ENCODE measurements at regions not wholly inside any gene's neighbourhood (a gene's known extent, or its start where the extent isn't known, plus 50 kb on each side); places are given as distances from the start of the nearest gene placed in this dataset.
"Not testable (repeated sequence)": the region's sequence is repeated elsewhere in the genome, so short reads cannot be mapped to it uniquely, and the experiment has no call there.

DNA sequence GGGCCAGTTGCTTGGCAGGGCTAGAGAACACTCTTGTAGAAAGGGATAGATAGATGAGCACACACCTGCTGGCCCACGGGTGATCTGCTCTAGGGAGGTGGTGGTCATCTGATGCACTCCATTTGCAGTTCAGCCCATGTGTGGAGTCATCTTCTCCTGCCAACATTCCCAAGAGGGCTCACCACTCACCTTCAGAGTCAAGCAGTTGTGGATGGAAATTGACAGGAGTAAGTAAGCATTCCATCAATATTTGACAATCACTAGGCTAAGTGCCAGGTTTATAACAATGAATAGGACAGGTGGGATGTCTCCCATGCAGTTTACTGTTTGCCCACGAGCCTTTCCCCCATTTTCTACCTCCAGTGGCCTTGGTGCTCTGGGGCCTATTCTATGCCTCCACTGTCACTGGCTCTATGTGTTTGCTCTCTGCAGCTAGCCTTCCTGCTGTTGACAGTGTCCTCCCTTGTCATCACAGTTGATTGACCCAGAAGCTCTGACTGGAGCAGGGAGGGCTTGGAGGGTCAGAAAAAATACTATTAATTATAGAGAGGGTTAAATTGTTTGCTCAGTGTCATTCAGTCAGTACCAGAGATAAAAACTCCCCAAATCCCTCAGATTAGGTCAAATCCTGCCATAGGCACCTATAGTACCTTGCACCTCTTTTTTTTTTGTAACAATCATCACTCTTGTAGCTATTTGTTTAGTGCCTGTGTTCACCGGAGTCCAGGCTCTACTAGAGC, 134.6 kb upstream of the PZP start:
- no peak for TF ChIP-seq POLR2A (IDR thresholded peaks at IDR 0.05; ENCODE audit: low read length)
- TF ChIP-seq GATA1 (IDR thresholded peaks at IDR 0.05; ENCODE audit: low read depth, low read length): no peak
- no peak for DNase-seq

DNA sequence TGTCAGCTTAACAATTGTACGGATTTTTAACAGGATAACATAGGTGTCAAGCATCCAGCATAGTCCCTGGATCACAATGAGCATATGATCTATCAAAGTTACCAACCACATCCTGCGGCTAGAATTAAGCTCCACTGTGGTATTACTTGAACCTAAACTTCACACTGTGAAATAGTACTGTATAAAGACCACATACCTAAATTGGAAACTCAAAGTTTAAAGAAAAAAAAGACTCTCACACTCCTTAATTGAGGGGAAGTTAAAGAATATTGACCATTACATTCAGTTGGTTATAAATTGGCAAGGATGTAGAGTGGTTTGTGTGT, 133.0 kb upstream of the PZP start:
- no peak for DNase-seq
- no peak for TF ChIP-seq GATA1 (IDR thresholded peaks at IDR 0.05; ENCODE audit: low read depth, low read length)

DNA sequence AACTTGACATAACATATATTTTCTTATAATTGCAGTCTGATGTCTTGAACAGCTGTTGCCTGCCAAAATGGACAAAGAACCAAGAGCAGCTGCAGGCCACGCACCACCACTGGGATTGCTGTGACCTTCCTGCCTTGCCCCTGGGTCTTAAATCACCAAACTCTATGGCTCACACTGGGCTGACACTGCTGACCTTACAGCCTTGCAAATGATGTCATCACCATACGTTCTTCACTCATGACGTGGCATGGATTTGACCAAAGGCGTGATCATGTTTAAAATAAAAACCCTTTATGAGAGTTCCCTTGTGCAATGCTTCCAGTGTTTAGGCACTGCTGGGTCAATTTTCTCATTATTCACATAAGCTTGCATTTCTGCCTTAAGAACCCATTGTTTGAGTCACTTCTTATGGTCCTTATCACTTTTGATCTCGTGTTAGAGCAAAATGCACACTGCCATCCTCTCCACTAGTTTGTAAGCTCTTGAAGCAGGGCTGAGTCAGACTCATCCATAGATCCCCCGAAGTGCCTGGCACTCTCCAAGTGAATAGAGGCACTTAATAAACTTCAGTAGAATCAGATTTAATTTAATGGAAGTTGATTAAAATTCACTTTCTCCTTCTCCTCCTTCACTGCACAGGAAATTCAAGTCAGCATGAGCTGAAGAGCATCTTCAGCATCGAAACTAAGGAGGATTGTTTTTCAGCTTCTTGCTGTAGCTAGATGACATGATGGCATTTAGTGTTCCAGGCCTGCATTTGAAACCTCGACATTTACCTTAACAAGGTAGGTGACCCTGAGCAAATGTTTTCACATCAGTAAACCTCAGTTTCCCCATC, 132.4 kb upstream of the PZP start:
- DNase-seq: no peak
- TF ChIP-seq GATA1 (IDR thresholded peaks at IDR 0.05; ENCODE audit: low read depth, low read length) (no peak), POLR2A (IDR thresholded peaks at IDR 0.05; ENCODE audit: low read length) (no peak)

DNA sequence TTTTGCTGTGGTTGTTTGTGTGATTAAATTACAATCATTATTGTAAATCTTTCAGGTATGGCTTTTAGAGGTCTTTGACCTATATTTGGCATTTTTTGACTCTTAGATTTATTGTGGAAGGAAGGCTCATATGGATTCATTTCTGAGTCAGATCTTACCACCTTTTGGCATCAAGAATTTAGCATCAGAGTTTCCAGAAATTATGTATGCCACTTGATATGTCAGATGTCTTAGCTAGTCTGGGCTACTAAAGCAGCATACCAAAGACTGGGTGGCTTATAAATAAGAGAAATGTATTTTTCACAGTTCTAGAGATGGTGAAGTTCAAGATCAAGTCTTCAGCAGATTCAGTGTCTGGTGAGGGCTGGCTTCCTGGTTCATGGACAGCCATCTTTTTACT, 129.5 kb upstream of the PZP start:
- TF ChIP-seq GATA1 (IDR thresholded peaks at IDR 0.05; ENCODE audit: low read depth, low read length) (no peak), POLR2A (IDR thresholded peaks at IDR 0.05; ENCODE audit: low read length) (no peak)

DNA sequence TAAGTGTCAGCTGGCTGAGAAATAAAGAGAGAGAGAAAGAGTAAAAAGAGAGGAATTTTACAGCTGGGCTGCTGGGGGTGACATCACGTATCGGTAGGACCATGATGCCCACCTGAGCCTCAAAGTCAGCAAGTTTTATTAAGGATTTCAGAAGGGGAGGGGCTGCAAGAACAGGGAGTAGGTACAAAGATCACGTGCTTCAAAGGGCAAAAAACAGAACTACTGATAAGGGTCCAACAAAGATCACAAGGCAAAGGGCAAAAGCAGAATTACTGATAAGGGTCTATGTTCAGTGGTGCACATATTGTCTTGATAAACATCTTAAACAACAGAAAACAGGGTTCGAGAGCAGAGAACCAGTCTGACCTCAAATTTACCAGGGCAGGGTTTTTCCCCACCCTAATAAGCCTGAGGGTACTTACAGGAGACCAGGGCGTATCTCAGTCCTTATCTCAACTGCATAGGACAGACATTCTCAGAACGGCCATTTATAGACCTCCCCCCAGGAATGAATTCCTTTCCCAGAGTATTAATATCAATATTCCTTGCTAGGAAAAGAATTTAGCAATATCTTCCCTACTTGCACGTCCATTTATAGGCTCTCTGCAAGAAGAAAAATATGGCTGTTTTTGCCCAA, 128.3 kb upstream of the PZP start:
- not testable (repeated sequence) for DNase-seq

More for the DNA sequence above, 129.5 kb upstream of the PZP start:
- no peak for DNase-seq

DNA sequence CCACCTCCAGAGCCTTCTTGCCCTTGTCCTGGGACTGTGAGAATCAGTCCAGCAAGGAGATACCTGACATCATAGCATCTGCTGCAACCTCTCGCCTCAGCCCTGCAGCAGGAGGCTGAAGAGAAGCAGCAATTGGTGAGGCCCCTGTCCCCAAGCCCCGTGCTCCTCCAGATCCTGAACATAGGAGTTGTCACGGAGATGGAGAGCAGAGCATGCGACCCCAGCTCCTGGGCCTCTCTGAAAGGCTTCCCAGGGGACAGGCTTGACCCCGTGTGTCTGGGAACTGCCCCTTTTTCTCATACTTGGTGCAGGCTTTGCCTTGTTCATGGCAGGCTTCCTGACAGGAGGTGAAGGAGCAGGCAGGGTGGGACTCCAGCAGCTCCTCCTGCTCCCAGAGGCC, 127.7 kb upstream of the PZP start:
- TF ChIP-seq POLR2A (IDR thresholded peaks at IDR 0.05; ENCODE audit: low read length) (no peak), GATA1 (IDR thresholded peaks at IDR 0.05; ENCODE audit: low read depth, low read length) (no peak)
- DNase-seq: no peak

DNA sequence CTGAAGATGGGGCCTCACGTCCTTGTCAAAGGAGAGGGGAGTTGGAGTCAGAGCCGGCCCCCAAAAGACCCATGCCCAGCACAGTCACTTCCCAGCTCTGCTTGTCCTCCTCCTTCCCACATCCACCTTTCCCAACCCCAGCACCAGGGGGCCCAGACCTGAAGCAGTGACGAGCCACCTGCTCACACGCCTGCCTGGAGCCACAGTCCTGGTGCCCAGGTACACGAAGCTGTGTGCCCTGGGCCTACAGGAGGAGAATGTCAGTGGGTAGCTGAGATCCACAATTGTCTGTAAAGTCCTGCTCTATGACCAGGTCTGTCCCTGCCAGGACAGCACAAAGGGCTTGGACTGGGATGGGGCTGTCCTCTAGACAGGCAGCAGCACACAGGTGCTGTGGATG, 126.8 kb upstream of the PZP start:
- TF ChIP-seq POLR2A (IDR thresholded peaks at IDR 0.05; ENCODE audit: low read length) (no peak), GATA1 (IDR thresholded peaks at IDR 0.05; ENCODE audit: low read depth, low read length) (no peak)
- DNase-seq: no peak

DNA sequence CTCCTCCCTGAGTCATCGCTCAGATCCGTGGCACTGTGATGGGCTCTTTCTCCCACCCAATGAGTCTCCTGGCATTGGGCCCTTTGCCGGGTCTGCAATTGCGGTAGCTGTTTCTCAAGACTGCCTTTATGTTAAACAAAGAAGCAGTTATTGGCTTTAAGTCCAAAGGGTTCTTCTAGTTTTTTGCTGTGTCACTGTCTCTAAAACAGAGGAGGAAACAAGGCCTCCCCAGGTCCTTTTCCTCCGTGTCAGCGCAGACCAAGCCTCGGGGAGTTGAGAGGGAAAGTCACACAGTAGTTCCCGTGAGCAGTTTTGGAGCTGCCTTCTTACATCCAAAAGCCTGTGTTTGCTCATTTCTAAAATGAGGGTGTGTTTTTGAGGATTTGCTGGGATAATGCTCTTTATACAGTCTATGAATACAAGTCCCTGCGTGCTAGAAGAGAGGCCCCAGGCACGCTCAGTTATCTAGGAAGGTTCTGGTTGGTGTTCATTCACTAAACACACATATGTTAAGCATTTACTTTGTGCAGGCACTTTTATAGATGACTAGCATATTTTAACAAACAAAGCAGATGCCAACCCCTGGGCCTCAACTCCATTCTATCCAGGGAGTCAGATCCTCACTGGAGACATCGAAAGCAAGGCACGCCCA, 126.0 kb upstream of the PZP start:
- TF ChIP-seq GATA1 (IDR thresholded peaks at IDR 0.05; ENCODE audit: low read depth, low read length) (no peak), POLR2A (IDR thresholded peaks at IDR 0.05; ENCODE audit: low read length) (no peak)
- DNase-seq: no peak

DNA sequence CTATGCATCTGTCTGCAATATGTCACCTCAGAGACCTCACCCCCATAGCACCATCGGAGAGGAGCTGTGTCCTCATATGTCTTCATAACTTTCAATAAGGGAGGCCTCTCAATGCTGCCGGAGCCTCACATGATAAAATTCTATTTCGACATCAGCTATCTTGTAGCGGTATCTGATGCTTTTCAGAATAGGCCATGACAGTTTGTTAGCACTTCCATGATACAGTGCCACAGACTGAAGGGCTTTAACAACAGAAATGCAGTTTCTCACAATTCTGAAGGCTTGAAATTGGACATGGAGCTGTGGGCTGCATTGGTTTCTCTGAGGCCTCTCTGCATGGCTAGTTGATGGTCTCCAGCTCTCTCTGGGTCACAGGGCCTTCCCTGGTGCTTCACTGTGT, 125.0 kb upstream of the PZP start:
- TF ChIP-seq GATA1 (IDR thresholded peaks at IDR 0.05; ENCODE audit: low read depth, low read length) (no peak), POLR2A (IDR thresholded peaks at IDR 0.05; ENCODE audit: low read length) (no peak)
- DNase-seq: no peak

DNA sequence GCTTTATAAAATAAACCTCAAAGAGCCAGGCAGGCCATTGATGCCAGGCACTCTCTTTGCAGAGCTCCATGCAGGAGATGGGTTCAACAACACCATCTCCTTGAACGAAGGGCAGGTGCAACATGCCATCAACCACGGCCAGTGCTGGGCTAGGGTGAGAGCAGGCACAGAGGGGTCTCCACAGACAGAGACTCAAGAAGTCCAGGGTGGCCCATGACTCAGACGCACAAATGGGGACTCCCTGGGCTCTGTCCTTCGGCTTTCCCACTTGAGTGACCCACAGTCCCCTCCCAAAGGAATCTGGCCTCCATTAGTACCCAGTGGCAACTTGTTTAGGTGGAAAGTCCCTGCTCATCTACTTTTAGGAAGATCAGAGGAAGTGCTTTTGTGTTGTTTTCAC, 124.4 kb upstream of the PZP start:
- TF ChIP-seq GATA1 (IDR thresholded peaks at IDR 0.05; ENCODE audit: low read depth, low read length): no peak
- TF ChIP-seq POLR2A (IDR thresholded peaks at IDR 0.05; ENCODE audit: low read length): no peak
- no peak for DNase-seq

DNA sequence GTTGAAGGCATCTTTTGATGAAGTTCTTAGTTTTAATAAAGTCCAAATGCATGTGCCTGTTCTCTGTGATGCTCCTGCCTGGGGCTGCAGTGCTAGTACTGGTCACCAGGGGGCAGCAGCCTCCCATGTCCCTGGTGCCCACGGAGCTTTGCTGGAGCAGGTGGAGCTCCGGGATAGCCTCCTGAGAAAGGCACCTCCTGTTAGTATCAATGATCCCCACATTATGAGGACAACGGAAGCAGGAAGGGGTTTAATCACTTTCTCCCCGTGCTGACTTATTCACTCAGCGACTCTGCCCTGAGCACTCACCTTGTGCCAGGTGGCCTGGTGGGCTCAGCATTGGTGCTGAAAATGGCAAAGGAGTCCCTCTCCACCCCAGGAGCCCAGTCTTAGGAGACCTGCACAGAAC, 123.0 kb upstream of the PZP start:
- DNase-seq: peak; percentile 46 to 72
- TF ChIP-seq GATA1 (IDR thresholded peaks at IDR 0.05; ENCODE audit: low read depth, low read length) (no peak), POLR2A (IDR thresholded peaks at IDR 0.05; ENCODE audit: low read length) (no peak)

DNA sequence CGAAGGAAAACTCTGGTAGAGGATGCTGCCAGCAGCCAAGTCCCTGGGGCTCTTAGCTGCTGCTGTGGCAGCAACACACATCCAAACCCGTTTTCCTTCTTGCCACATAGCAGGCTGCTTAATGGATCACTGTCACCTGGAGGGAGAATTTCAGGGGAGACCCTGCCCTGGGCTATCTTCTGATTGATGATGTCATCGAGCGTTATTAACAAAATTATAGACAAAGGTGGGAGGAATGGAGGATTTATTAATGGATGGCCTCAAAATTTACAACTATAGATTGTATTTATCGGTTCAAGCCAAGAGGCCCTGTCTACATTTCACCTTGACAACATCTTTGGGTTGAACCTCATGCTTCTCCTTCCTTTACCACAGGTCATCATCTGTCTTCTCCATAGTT, 120.8 kb upstream of the PZP start:
- TF ChIP-seq GATA1 (IDR thresholded peaks at IDR 0.05; ENCODE audit: low read depth, low read length) (no peak), POLR2A (IDR thresholded peaks at IDR 0.05; ENCODE audit: low read length) (no peak)
- DNase-seq: no peak

DNA sequence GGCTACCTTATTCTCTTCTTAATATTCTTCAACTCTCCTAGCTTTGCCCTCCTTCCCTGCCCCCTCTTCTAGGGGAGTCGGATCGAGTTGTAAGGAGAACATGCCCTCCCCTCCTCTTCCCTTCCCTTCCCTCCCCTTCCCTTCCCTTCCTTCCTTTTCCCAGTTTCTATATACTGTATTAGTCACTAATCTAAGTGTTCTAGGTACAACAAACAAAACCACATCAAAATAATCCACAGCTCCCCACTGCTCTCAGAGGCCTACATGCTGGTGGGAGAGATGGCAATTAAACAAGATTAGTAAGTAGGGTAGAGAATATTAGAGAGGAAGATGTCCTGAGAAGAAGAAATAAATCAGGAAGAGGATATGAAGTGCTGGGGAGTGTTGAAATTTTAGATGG, 119.9 kb upstream of the PZP start:
- TF ChIP-seq POLR2A (IDR thresholded peaks at IDR 0.05; ENCODE audit: low read length) (no peak), GATA1 (IDR thresholded peaks at IDR 0.05; ENCODE audit: low read depth, low read length) (no peak)
- DNase-seq: no peak

DNA sequence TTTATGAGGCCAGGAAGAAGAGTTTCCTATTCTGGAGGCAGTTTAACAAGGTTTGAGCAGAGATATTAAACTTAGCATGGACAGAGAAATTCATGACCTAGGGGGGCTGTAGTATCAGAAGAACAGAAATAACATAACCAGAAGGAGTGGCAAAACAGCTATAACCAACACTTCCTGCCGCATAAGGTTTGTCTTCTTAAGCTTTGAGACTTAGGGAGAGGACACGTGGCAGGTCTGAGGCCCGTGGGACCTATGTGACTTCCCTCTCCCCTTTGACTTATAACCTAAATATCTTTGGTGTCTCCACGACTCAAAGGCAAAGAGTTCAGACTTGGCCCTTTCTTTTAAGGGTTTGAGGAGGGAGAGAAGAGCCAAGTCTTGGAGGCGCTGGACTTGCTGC, 119.1 kb upstream of the PZP start:
- DNase-seq: no peak
- TF ChIP-seq GATA1 (IDR thresholded peaks at IDR 0.05; ENCODE audit: low read depth, low read length) (no peak), POLR2A (IDR thresholded peaks at IDR 0.05; ENCODE audit: low read length) (no peak)

DNA sequence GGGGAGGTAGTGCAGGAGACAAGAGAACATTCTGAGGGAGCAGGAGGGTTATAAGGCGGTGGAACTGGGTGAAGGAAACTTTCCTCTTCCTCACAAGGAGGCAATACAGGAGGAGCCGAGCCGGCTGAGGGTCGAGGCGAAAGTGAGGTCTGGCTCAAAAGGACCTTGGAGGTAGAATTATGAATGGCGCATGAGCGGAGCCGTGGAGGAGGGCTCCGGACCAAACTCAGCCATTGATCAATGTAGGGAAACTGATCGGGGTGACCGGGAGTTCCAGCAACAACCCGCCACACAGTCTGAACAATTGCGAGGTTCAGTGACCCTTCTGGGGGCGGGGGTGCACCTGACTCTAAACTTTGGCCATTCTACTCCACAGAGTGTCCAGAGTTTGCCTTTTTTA, 118.7 kb upstream of the PZP start:
- DNase-seq: not testable (repeated sequence)

All from erythroblast (primary cell).